ENCODE measurements at regions not wholly inside any gene's neighbourhood (a gene's known extent, or its start where the extent isn't known, plus 50 kb on each side); places are given as distances from the start of the nearest gene placed in this dataset.

DNA sequence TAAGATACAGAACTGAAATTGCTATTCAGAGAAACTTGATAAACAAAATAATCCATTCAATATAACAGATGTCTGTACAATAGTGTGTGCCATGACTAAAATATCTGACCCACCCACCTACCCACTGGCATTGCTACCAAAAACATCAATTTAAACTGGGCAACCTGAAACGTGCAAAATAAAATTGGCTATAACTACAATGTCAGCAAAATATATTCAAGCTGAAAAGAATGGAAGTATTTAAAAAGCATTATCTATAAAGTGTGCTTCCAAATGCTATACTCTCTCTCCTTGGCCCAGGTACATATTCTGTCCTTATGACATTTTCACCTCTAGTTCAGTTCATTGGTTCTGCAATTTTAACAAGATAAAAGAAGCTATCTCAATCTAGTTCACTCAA, 379.6 kb upstream of the ATP11B start:
- no peak overlapping the region for H3K27ac ChIP-seq
- no peaks in the 10 kb centered on the region for H3K36me3 ChIP-seq (ENCODE audit: low read depth)
- no peak overlapping the region for H3K4me3 ChIP-seq
- POLR2A ChIA-PET (ENCODE audit: unreplicated experiment): no interaction called here
- no peaks in the 10 kb centered on the region for H3K9me2 ChIP-seq (ENCODE audit: insufficient read depth)
- H3K4me2 ChIP-seq: no peak overlapping the region
- peaks cover 15% of the 10 kb centered on the region for H3K4me1 ChIP-seq (replicated peaks; ENCODE audit: insufficient read depth)
- peaks cover 17% of the 10 kb centered on the region; the same call in 1 of the 2 replicates for H3F3A ChIP-seq (ENCODE audit: insufficient read depth, low read depth)
- no peaks in the 10 kb centered on the region for H3K79me2 ChIP-seq (ENCODE audit: low read depth)
- no peak overlapping the region for H2AFZ ChIP-seq
- no peaks in the 10 kb centered on the region for H3K27me3 ChIP-seq (ENCODE audit: insufficient read depth, low read depth)
- H3K9me3 ChIP-seq (ENCODE audit: insufficient read depth, low read depth): no peaks in the 10 kb centered on the region
- BruUV-seq (replicated peaks): no TSS peak
- H4K20me1 ChIP-seq (ENCODE audit: insufficient read depth): no peaks in the 10 kb centered on the region
- intact Hi-C loops (cut with micrococcal nuclease; ENCODE audit: unreplicated experiment): loop anchor here (5.0 kb wide), 2 partner anchors 184 to 204 kb away; no protein-coding TSS in a partner anchor
- no peak for TF ChIP-seq EZH2 (IDR thresholded peaks at IDR 0.05; ENCODE audit: low read depth)
- TF ChIP-seq, protein P1, sequence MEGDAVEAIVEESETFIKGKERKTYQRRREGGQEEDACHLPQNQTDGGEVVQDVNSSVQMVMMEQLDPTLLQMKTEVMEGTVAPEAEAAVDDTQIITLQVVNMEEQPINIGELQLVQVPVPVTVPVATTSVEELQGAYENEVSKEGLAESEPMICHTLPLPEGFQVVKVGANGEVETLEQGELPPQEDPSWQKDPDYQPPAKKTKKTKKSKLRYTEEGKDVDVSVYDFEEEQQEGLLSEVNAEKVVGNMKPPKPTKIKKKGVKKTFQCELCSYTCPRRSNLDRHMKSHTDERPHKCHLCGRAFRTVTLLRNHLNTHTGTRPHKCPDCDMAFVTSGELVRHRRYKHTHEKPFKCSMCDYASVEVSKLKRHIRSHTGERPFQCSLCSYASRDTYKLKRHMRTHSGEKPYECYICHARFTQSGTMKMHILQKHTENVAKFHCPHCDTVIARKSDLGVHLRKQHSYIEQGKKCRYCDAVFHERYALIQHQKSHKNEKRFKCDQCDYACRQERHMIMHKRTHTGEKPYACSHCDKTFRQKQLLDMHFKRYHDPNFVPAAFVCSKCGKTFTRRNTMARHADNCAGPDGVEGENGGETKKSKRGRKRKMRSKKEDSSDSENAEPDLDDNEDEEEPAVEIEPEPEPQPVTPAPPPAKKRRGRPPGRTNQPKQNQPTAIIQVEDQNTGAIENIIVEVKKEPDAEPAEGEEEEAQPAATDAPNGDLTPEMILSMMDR (conservative IDR thresholded peaks at IDR 0.05): no peak
- DNase-seq: no peak
- CTCF ChIA-PET: no interaction called here

DNA sequence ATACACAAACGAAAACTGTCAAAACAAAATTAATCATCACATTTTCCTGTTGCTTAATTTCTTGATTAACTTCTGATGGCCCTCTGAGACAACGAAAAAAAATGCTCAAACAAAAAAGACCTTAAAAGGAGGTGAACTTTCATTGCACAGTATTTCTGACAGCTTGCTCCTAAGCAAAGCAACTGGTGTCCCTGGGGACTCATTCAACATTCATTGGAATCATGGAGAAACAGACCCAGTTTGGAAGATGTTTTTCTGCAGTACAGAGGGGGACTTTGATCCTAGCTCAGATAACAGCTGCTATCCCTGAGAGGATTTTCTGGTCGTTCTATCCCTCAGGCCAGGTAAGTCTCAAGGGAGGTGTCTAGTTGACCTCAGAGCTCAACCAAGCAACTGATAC, 378.7 kb upstream of the ATP11B start:
- ChIA-PET POLR2A (ENCODE audit: unreplicated experiment) (no interaction called here), CTCF (no interaction called here)
- no peak for DNase-seq
- no peaks in the 10 kb centered on the region for H3K9me3 ChIP-seq (ENCODE audit: insufficient read depth, low read depth)
- no peaks in the 10 kb centered on the region for H4K20me1 ChIP-seq (ENCODE audit: insufficient read depth)
- peaks cover 15% of the 10 kb centered on the region for H3K4me1 ChIP-seq (replicated peaks; ENCODE audit: insufficient read depth)
- H3K4me2 ChIP-seq: no peak overlapping the region
- H3K27me3 ChIP-seq (ENCODE audit: insufficient read depth, low read depth): no peaks in the 10 kb centered on the region
- TF ChIP-seq EZH2 (IDR thresholded peaks at IDR 0.05; ENCODE audit: low read depth): no peak
- TF ChIP-seq, protein P1 (conservative IDR thresholded peaks at IDR 0.05): no peak
- H3K36me3 ChIP-seq (ENCODE audit: low read depth): no peaks in the 10 kb centered on the region
- no peaks in the 10 kb centered on the region for H3K79me2 ChIP-seq (ENCODE audit: low read depth)
- peaks cover 17% of the 10 kb centered on the region; the same call in 1 of the 2 replicates for H3F3A ChIP-seq (ENCODE audit: insufficient read depth, low read depth)
- no peak overlapping the region for H3K27ac ChIP-seq
- no TSS peak for BruUV-seq (replicated peaks)
- no peak overlapping the region for H3K4me3 ChIP-seq
- no peak overlapping the region for H2AFZ ChIP-seq
- intact Hi-C loops (cut with micrococcal nuclease; ENCODE audit: unreplicated experiment): loop anchor here (5.0 kb wide), 2 partner anchors 183 to 203 kb away; no protein-coding TSS in a partner anchor
- no peaks in the 10 kb centered on the region for H3K9me2 ChIP-seq (ENCODE audit: insufficient read depth)

DNA sequence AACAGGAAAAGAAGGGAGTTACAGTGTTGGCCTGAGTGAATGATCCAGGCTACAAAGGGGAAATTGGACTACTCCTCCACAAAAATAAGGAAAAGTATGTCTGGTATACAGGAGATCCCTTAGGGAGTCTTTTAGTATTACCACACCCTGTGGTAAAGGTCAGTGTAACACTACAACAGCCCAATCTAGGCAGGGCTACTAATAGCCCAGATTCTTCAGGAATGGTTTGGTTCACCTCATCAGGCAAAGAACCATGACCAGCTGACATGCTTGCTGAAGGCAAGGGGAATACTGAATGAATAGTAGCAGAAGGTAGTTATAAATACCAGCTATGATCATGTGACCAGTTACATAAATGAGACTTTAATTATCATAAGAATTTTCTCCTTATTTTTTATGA, 372.6 kb upstream of the ATP11B start:
- Histone ChIP-seq H3K9me3 (ENCODE audit: insufficient read depth, low read depth) (no peaks in the 10 kb centered on the region), H3K27ac (no peak overlapping the region), H2AFZ (no peak overlapping the region), H3K4me2 (no peak overlapping the region), H3K36me3 (ENCODE audit: low read depth) (no peaks in the 10 kb centered on the region), H3K79me2 (ENCODE audit: low read depth) (no peaks in the 10 kb centered on the region), H3F3A (ENCODE audit: insufficient read depth, low read depth) (no peaks in the 10 kb centered on the region), H3K4me3 (no peak overlapping the region), H3K9me2 (ENCODE audit: insufficient read depth) (no peaks in the 10 kb centered on the region), H3K27me3 (ENCODE audit: insufficient read depth, low read depth) (no peaks in the 10 kb centered on the region), H3K4me1 (replicated peaks; ENCODE audit: insufficient read depth) (no peaks in the 10 kb centered on the region), H4K20me1 (ENCODE audit: insufficient read depth) (no peaks in the 10 kb centered on the region)
- BruUV-seq (replicated peaks): no TSS peak
- intact Hi-C loops (cut with micrococcal nuclease; ENCODE audit: unreplicated experiment): no loop called here
- no peak for DNase-seq
- CTCF ChIA-PET: no interaction called here
- TF ChIP-seq EZH2 (IDR thresholded peaks at IDR 0.05; ENCODE audit: low read depth): no peak
- TF ChIP-seq, protein P1 (conservative IDR thresholded peaks at IDR 0.05): no peak
- POLR2A ChIA-PET (ENCODE audit: unreplicated experiment): no interaction called here

All from PC-9 (cell line).